HEK293T (cell line): ENCODE measurements at regions not wholly inside any gene's neighbourhood (a gene's known extent, or its start where the extent isn't known, plus 50 kb on each side); places are given as distances from the start of the nearest gene placed in this dataset.

Experiments
- ARNT ChIP-seq: fragments of 450-650 bp; IDR thresholded peaks from 2 replicates; pipeline ENCODE4 v1.6.1; 2017; ENCODE audit warnings: mild to moderate bottlenecking
- FOXA1 ChIP-seq: fragments of 450-650 bp; IDR thresholded peaks from 2 replicates; pipeline ENCODE4 v1.6.1; 2016; ENCODE audit warnings: mild to moderate bottlenecking
- FOXK2 ChIP-seq: fragments of 450-650 bp; IDR thresholded peaks from 2 replicates; pipeline ENCODE4 v1.6.1; 2016; ENCODE audit warnings: mild to moderate bottlenecking
- FOXM1 ChIP-seq: fragments of 450-650 bp; IDR thresholded peaks from 2 replicates; pipeline ENCODE4 v1.6.1; 2017; ENCODE audit warnings: mild to moderate bottlenecking, borderline replicate concordance
- L3MBTL2 ChIP-seq: fragments of 450-650 bp; conservative IDR thresholded peaks from 2 replicates; pipeline ENCODE4 v1.6.1; 2016; ENCODE audit warnings: mild to moderate bottlenecking
- SP1 ChIP-seq: fragments of 450-650 bp; IDR thresholded peaks from 2 replicates; pipeline ENCODE4 v1.6.1; 2017
- SUZ12 ChIP-seq: fragments of 450-650 bp; IDR thresholded peaks from 2 replicates; pipeline ENCODE4 v1.6.1; 2016; ENCODE audit warnings: mild to moderate bottlenecking

DNA sequence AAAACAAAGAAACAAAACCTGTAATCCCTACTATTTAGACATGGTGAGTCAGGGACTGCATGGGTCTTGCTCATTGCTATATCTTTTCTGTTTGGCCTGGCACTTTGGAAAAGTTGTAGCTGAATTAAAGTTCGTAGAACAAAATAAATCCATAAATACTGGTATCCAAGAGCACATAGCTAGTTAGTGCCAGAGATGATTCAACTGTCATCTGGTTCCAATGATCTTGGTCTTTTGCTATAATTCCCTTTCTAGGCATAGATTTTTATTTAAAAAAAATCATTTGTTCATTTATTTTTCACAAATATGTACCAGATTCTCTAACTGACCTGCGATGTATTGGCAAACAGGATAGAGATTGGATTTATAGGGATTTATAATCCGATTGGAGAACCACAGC is 1436.1 kb upstream of the GOT2 start:
- TF ChIP-seq FOXA1 (no peak), L3MBTL2 (no peak), FOXM1 (no peak), SP1 (no peak), SUZ12 (no peak), ARNT (no peak), FOXK2 (no peak)
